NCI-H1105 (cell line): ENCODE measurements at regions not wholly inside any gene's neighbourhood (a gene's known extent, or its start where the extent isn't known, plus 50 kb on each side); places are given as distances from the start of the nearest gene placed in this dataset.

Source experiments
- DNase-seq: peaks from one replicate; lab custom pipeline; 2025; lab: John Stamatoyannopoulos, UW

GRCh38 chr10:107915215-107915610, 750.7 kb upstream of the SORCS1 start:
- DNase-seq: no peak

GRCh38 chr10:107914450-107915214, 750.1 kb upstream of the SORCS1 start:
- DNase-seq: no peak

DNA sequence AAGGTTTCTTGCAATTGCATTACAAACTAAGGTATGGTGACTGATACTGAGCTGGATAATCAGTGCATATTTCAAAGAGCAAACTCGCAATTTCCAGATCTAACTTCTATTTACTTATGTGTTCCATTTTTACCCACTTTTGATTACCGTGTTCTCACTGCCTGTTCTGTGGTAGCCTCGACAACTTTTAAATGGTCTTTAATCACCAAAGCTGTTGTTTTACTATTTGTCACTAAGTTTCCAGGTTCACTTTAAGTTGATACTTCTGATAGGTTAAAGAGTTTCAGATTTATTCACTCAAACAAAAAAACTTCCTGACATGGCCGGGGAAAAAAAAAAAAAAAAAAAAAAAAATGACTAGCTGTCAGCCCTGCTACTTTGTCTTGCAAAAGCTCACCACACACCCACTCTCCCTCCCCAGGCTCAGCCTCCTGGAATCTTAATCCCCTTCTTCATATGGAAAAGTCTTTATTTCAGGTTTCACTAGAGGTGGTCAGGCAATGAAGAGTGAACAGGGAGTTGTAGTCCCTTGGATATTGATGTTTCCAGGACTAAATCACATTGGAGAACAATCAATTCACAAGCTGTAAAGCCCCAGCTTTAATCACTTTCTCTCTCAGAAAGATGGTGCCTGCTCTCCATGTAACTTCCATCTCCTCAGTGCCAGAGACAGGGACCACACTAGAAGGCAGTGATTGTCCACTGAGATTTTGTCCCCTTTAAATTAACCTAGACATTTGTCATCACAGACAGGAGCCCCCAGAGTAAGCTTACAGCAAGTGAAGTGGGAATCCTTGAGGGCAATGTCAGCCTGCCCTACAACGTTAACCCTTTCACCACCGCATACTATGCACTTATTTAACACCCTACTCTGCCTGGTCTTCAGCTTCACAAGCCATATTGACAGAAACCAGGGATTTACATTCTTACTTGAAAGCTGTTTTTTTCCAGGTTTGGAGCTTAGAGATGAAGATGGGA, 749.1 kb upstream of the SORCS1 start:
- DNase-seq: no peak

- no peak for DNase-seq
These were observed 736.6 kb upstream of the SORCS1 start for GRCh38 chr10:107901076-107901475.

DNA sequence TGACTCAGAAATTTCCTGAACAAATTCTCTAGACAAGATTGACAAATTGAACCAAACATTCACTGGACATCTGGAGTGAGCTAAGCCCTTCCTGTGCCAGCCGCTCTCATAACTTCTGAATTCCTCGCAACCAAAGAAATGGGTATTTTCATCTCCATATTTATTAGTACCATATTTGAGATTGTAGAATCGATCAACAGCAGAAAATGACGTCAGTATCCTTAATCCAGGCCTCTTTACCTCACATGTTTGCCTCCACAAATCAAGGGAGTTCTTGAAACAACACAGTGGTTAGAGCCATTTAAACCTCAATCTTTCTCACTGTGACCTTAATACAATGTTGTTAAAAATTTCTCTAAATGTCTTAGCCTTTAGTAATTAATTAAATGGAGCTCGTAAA, 735.6 kb upstream of the SORCS1 start:
- no peak for DNase-seq

DNA sequence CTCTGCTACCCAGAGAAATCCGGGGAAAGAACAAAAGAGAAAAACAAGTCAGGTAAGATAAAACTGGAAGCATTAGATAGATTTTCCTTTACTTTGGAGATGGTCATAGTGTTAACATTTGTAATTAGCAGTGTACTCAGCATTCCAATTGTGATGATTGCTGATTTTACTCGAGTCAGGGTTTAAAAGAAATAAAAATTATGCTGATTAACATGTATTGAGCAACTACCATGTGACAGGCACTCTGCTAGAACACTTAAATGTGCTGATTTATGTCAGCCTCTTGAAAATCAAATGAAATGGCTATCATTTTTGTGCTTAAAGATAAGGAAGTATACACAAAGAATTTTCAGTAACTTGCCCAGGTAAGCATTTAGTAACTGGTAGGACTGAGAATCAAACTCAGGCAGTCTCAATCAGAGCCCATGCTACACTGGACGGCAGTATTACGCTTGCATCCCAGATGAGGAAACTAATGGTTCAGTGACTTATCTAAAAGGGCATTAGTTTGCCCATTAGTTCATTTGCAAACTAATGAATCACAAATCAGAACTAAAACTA, 735.1 kb upstream of the SORCS1 start:
- no peak for DNase-seq

DNA sequence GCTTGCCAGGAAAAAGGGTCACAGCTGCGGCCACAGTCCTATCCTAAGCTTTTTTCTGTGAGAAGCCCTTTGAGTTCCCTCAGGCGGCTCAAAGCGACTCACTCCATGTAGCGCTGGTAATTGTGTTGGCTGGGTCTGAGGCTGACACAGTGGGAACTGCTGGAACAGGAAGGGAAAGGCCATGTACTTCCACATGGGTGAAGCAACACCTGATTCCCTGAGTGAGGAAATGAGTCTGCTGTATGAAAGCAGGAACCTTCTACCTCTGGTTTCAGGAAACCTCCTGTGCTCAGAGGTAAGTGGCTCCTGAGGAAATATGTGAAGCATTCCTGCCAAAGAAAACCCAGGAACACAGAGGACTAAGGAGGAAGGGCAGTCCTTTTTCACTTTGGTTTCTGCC, 734.6 kb upstream of the SORCS1 start:
- DNase-seq: no peak

GRCh38 chr10:107898392-107898791, 733.9 kb upstream of the SORCS1 start:
- no peak for DNase-seq

DNA sequence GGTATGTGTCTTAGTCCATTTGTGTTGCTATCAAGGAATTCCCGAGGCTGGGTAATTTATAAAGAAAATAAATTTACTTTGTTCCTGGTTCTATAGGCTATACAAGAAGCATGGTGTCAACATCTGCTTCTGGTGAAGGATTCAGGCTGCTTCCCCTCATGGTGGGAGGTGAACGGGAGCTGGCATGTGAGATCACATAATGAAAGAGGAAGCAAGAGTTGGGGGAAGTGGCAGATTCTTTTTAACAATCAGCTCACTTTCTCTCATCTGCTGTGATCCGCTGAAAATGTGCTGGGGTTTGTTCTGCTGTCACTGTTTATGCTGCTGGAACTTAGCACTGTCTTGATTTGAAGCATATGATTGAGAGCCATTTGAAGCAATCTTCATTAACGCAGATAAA, 730.0 kb upstream of the SORCS1 start:
- DNase-seq: no peak

- DNase-seq: no peak
These were observed 724.6 kb upstream of the SORCS1 start for GRCh38 chr10:107889105-107889504.

DNA sequence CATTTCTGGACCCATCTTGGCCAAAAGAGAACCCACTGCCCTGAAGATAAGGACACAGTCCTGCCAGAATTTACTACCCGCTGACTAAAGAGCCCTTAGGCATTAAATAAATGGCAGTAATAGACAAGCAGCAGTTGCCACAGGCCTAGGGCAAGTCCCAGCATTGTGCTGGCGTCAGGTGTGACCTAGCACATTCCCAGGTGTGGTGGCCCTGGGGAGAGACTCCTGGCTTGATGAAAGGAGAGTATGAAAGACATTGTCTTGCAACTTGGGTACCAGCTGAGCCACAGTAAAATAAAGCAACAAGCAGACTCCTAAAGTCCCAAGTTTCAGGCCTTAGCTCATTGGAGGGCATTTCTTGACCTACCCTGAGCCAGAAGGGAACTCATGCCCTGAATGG, 715.7 kb upstream of the SORCS1 start:
- DNase-seq: no peak

DNA sequence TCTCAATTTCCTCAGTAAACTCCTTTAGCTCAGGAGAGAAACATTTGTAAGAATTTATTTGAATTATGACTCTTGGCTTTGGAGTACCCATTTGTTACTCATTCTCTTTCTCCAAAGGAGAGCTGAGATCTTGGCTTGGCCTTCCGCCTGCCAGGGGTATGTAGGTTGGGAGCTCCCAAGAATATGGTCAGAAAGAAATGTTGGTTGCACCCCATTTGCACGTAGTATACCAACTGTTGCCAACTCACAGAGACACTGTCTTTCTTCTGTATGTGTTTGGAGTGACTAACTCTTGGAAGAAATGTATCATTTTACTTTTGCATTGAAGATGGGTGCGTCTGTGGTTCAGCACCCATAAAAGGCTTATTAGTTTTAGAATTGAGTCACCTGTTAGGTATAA, 708.5 kb upstream of the SORCS1 start:
- DNase-seq: no peak

GRCh38 chr10:107865691-107866090, 701.2 kb upstream of the SORCS1 start:
- DNase-seq: no peak

GRCh38 chr10:107859065-107859464, 694.6 kb upstream of the SORCS1 start:
- DNase-seq: no peak

DNA sequence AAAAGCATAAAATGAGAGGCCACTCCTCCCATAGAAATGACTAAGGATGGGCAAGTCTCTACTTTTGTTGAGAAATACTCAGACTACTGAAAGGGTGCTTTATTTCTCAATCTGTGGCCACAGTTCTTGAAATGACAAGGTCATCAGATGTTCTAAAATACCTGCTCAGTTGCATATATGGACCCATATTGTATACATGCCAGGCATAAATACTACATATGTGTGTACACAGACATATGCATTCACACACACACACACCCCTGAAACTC, 691.5 kb upstream of the SORCS1 start:
- no peak for DNase-seq

GRCh38 chr10:107855301-107856046, 691.0 kb upstream of the SORCS1 start:
- DNase-seq: no peak

GRCh38 chr10:107848726-107849360, 684.3 kb upstream of the SORCS1 start:
- no peak for DNase-seq

GRCh38 chr10:107847620-107848019, 683.1 kb upstream of the SORCS1 start:
- no peak for DNase-seq

- DNase-seq: no peak
These were observed 670.2 kb upstream of the SORCS1 start for GRCh38 chr10:107834706-107835105.

GRCh38 chr10:107831772-107832171, 667.3 kb upstream of the SORCS1 start:
- no peak for DNase-seq

DNA sequence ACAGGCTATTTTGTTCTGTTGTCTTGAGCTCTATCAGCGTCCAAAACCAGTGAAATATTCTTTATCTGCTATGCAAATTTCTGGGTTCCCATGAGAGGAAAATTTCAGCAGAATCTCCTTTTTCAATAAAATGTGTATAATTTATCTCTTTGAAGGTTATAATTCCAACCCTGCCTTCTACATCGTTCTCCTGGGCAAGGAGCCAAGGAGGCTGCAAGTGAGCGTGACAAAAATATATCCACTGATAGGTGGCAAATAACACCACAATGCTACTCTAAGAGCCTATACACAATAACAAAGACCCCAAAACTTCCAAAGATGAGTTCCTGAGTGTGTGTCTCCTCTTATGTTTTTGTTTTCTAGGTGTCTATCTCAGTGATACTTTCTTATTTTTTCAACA, 664.7 kb upstream of the SORCS1 start:
- DNase-seq: no peak

GRCh38 chr10:107826171-107826570, 661.7 kb upstream of the SORCS1 start:
- DNase-seq: no peak
